Esophagus muscularis mucosa (tissue), 4 donors: ENCODE measurements at regions not wholly inside any gene's neighbourhood (a gene's known extent, or its start where the extent isn't known, plus 50 kb on each side); places are given as distances from the start of the nearest gene placed in this dataset.

Experiments
- DNase-seq: peaks from one replicate; pipeline ENCODE4 v3.0.0-alpha.2; 2017; ENCODE audit errors: extremely low spot score
- H3K27ac ChIP-seq, 4 donors: fragments of 200-600 bp; sonication (generic); replicated peaks in 1 of 4; 1 replicate in 3 of 4; 2 replicates in 1 of 4; pipeline ENCODE4 v1.5.1; 2016 to 2019; ENCODE audit warnings: mild to moderate bottlenecking in 1 of 4
- H3K27me3 ChIP-seq, 4 donors: fragments of 200-600 bp; sonication (generic); one replicate each; pipeline versions ENCODE4 v1.5.1 to v1.6.0; 2016 to 2019
- H3K36me3 ChIP-seq, 4 donors: fragments of 200-600 bp; sonication (generic); one replicate each; pipeline ENCODE4 v1.5.1; 2016 to 2019
- H3K4me1 ChIP-seq, 4 donors: fragments of 200-600 bp; sonication (generic); one replicate each; pipeline ENCODE4 v1.5.1; 2016 to 2019
- H3K4me3 ChIP-seq, 4 donors: fragments of 200-600 bp; sonication (generic); 1 replicate in 2 of 4; 2 replicates in 2 of 4; pipeline ENCODE4 v1.5.1; 2016 to 2019; ENCODE audit warnings: mild to moderate bottlenecking in 4 of 4, moderate library complexity in 1 of 4
- H3K9me3 ChIP-seq, 4 donors: fragments of 200-600 bp; sonication (generic); 1 replicate in 3 of 4; 2 replicates in 1 of 4; pipeline ENCODE4 v1.5.1; 2016 to 2019
- EP300 ChIP-seq: sonication (generic); formaldehyde crosslinking; IDR thresholded peaks from one replicate; pipeline ENCODE4 v1.6.1; 2017; ENCODE audit warnings: antibody characterized with exemption
- POLR2A ChIP-seq: fragments of 450-650 bp; IDR thresholded peaks from one replicate; pipeline ENCODE4 v1.6.1; 2017; ENCODE audit warnings: antibody characterized with exemption, moderate library complexity, mild to moderate bottlenecking, low read depth
- POLR2AphosphoS5 ChIP-seq, 2 donors: sonication (generic); formaldehyde crosslinking; IDR thresholded peaks; one replicate each; pipeline ENCODE4 v1.6.1; 2017; ENCODE audit warnings: antibody characterized with exemption in 2 of 2
- WGBS: methylation state at CpG from one replicate; pipeline ENCODE4 v1.1.5; 2018; 5-methylcytosine and 5-hydroxymethylcytosine counted together
- intact Hi-C: fragments of 100-400 bp; cut with DNase I; formaldehyde crosslinking; loops from one replicate; pipeline ENCODE4 v1.15.1; 2023
- TF ChIP-seq, protein P1 (sequence below), 3 experiments: fragments of 200-600 bp in 2 of 3; fragments of 450-650 bp in 1 of 3; sonication (generic) in 2 of 3; IDR thresholded peaks; one replicate each; pipeline ENCODE4 v1.5.1; 2017 to 2019; ENCODE audit warnings: antibody characterized with exemption in 3 of 3, mild to moderate bottlenecking in 2 of 3, moderate library complexity in 1 of 3

DNA sequence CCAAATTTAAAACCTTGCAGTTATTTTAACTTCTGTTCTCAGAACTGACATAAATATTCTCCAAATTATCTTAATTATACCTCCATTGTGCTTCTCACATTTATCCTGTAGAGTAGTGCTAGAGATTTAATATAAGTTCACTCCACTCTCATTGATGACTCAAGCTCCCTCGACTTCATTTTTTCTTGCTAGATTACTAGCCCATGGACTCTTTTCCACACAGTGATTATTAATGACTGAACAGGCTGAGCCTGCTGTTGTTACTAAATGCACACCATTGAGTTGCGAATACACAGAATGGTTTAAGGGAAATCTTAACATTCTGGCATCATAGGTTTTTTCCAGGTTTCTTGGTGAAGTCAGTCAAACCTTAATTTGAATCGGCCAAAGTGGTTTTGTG lies 179.5 kb upstream of the AKR1E2 start:
- no peak for DNase-seq
- Histone ChIP-seq H3K36me3 (no peaks in the 10 kb centered on the region), H3K4me1 (peaks cover 23 to 40% (median 38%) of the 10 kb centered on the region in 4 donors), H3K9me3 (no peaks in the 10 kb centered on the region), H3K27me3 (no peaks in the 10 kb centered on the region), H3K4me3 (no peak overlapping the region), H3K27ac (no peak overlapping the region)
- TF ChIP-seq POLR2A, result no peak
- no peak for TF ChIP-seq EP300
- TF ChIP-seq POLR2AphosphoS5 (IDR thresholded peaks at IDR 0.05), result no peak
- TF ChIP-seq, protein P1, sequence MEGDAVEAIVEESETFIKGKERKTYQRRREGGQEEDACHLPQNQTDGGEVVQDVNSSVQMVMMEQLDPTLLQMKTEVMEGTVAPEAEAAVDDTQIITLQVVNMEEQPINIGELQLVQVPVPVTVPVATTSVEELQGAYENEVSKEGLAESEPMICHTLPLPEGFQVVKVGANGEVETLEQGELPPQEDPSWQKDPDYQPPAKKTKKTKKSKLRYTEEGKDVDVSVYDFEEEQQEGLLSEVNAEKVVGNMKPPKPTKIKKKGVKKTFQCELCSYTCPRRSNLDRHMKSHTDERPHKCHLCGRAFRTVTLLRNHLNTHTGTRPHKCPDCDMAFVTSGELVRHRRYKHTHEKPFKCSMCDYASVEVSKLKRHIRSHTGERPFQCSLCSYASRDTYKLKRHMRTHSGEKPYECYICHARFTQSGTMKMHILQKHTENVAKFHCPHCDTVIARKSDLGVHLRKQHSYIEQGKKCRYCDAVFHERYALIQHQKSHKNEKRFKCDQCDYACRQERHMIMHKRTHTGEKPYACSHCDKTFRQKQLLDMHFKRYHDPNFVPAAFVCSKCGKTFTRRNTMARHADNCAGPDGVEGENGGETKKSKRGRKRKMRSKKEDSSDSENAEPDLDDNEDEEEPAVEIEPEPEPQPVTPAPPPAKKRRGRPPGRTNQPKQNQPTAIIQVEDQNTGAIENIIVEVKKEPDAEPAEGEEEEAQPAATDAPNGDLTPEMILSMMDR (IDR thresholded peaks at IDR 0.05), result no peak
- intact Hi-C loops, result loop anchor here (10.0 kb wide), 1 partner anchor 1172 kb away; no protein-coding TSS in a partner anchor
- WGBS, result 73% methylated on average over 3 of the region's 3 CpGs

DNA sequence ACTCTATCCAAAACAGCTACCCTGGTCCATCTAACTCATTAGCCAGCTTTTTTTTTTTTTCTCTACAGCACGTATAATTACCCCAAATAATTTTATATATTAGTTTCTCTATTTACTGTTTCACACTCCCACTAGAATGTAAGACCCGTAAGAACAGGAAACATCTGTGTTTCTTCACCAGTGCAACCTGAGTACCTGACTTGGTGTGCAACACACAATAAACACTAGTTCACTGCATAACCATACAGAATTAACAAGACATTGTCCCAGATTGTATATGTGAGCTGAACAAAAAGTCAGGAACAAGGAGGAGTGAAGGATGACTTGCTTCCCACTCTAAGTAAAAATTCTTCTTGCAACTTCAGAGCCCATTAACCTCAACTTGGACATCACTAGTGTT lies 180.2 kb upstream of the AKR1E2 start:
- H3K4me3 ChIP-seq, result no peak overlapping the region
- H3K9me3 ChIP-seq, result no peaks in the 10 kb centered on the region
- peaks cover 23 to 45% (median 43%) of the 10 kb centered on the region in 4 donors for H3K4me1 ChIP-seq
- no peaks in the 10 kb centered on the region for H3K36me3 ChIP-seq
- TF ChIP-seq EP300, result no peak
- TF ChIP-seq POLR2A, result no peak
- TF ChIP-seq, protein P1 (IDR thresholded peaks at IDR 0.05), result no peak
- no peak for TF ChIP-seq POLR2AphosphoS5 (IDR thresholded peaks at IDR 0.05)
- WGBS, result 43% methylated on average over 2 of the region's 2 CpGs
- H3K27ac ChIP-seq, result no peak overlapping the region
- H3K27me3 ChIP-seq, result no peaks in the 10 kb centered on the region
- DNase-seq, result no peak
- intact Hi-C loops, result loop anchor here (10.0 kb wide), 1 partner anchor 1171 kb away; no protein-coding TSS in a partner anchor

DNA sequence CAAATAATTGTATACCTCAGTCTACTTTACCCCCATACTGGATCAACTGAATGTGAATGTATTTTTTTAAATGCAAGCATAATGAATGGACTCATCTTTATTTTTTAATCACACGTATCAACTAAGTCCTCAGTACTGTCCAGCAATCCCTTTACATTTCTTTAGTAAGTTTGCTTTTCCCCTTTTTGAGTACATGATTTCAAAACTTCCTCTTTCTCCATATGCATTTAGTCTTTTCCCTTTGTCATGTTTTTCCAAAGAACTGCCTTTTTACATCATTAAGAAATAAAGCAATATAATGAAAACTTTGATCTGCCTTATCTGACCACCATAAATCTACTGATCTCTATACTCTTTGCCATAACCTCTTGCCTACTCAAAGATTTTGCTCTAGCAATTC lies 182.5 kb upstream of the AKR1E2 start:
- WGBS, result 85% methylated on average over 1 of the region's 1 CpG
- intact Hi-C loops, result loop anchor here (10.0 kb wide), 1 partner anchor 1169 kb away; no protein-coding TSS in a partner anchor
- DNase-seq, result no peak

DNA sequence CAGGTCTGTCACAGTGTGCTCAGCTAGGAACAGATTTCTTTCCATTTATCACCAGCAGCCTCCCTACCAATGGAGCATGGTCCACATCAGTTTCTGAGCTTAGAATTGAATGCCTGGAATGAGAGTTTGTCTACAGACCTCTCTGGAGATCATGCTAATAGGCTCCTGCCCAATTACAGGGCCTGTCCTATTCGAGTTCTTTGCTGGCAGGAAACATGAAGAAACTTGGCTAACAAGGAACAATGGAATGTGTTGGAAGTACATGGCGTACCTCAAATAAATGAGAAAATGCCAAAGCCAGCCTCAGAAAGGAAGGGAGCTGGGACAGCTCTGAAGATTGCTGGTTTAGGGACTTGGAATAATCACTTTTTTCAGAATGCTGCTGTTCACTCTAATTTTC lies 186.0 kb upstream of the AKR1E2 start:
- Histone ChIP-seq H3K36me3 (no peaks in the 10 kb centered on the region), H3K4me3 (peak overlapping the region; percentile 13 to 30 (median 22)), H3K27ac (peak overlapping the region; percentile 84 to 88 (median 86)), H3K27me3 (no peaks in the 10 kb centered on the region), H3K4me1 (peaks cover 21 to 72% (median 53%) of the 10 kb centered on the region in 4 donors), H3K9me3 (no peaks in the 10 kb centered on the region)
- WGBS, result 30% methylated on average over 2 of the region's 2 CpGs
- peak; percentile 52 for TF ChIP-seq EP300
- TF ChIP-seq POLR2A, result no peak
- peak; percentile 88 to 90 for TF ChIP-seq POLR2AphosphoS5 (IDR thresholded peaks at IDR 0.05)
- DNase-seq, result no peak
- intact Hi-C loops, result loop anchor here (10.0 kb wide), 1 partner anchor 1165 kb away; no protein-coding TSS in a partner anchor

More for the DNA sequence above, 182.5 kb upstream of the AKR1E2 start:
- Histone ChIP-seq H3K36me3 (no peaks in the 10 kb centered on the region), H3K27ac (no peak overlapping the region), H3K27me3 (no peaks in the 10 kb centered on the region), H3K4me3 (no peak overlapping the region), H3K4me1 (peaks cover 28 to 48% (median 41%) of the 10 kb centered on the region in 4 donors), H3K9me3 (no peaks in the 10 kb centered on the region)
- TF ChIP-seq POLR2AphosphoS5 (IDR thresholded peaks at IDR 0.05), result no peak

DNA sequence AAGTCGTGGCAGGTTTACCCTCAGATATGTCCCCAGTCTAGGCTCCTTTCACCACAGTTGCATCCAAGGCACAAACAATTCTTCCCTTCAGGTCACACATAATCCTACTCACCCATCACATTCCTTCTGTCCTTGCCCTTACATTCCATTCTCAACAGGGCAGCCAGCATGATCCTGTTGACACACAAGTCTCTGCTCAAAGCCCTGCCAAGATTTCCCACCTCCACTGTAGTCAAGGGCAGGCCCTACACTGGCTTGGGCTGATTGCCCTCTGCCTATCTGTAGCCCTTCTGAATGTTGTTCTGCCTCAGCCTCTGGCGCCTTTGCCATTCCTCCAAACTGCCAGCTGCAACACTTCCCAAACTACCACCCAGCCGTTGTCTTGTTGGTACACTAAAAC lies 187.9 kb upstream of the AKR1E2 start:
- no peaks in the 10 kb centered on the region for H3K27me3 ChIP-seq
- no peak for DNase-seq
- no peaks in the 10 kb centered on the region for H3K9me3 ChIP-seq
- H3K27ac ChIP-seq, result peak overlapping the region in 2 of 4 donors; percentile 1 to 11
- TF ChIP-seq POLR2A (no peak), POLR2AphosphoS5 (IDR thresholded peaks at IDR 0.05) (no peak), EP300 (no peak)
- TF ChIP-seq, protein P1 (IDR thresholded peaks at IDR 0.05), result no peak
- 95% methylated on average over 3 of the region's 3 CpGs for WGBS
- intact Hi-C loops, result no loop called here
- peaks cover 21 to 72% (median 53%) of the 10 kb centered on the region in 4 donors for H3K4me1 ChIP-seq
- no peaks in the 10 kb centered on the region for H3K36me3 ChIP-seq
- no peak overlapping the region for H3K4me3 ChIP-seq

DNA sequence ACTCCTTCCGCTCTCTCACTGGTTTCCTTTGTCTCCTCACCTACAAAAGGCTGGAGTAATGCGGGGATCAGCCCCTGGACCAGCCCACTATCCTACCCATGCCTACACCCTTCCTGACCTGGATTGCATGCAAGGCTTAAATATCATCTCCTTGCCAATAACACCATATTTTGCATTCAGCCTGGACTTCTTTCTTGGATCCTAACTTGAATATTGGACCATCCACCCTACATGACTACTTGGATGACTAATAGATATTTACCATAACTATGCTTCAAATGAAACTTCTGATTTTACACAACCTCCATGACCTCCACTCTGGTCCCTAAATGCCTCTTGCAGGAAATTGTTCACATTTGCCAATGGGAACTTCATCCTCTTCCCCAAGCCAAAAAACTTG lies 188.3 kb upstream of the AKR1E2 start:
- intact Hi-C loops, result no loop called here

More for the DNA sequence above, 188.3 kb upstream of the AKR1E2 start:
- H3K9me3 ChIP-seq, result no peaks in the 10 kb centered on the region
- no peak for DNase-seq
- WGBS, result 96% methylated on average over 2 of the region's 2 CpGs
- peaks cover 21 to 69% (median 52%) of the 10 kb centered on the region in 4 donors for H3K4me1 ChIP-seq
- no peak overlapping the region for H3K4me3 ChIP-seq
- H3K27ac ChIP-seq, result peak overlapping the region in 1 of 4 donors; percentile 11
- no peaks in the 10 kb centered on the region for H3K27me3 ChIP-seq
- no peaks in the 10 kb centered on the region for H3K36me3 ChIP-seq
- no peak for TF ChIP-seq POLR2AphosphoS5 (IDR thresholded peaks at IDR 0.05)
